ENCODE measurements at regions not wholly inside any gene's neighbourhood (a gene's known extent, or its start where the extent isn't known, plus 50 kb on each side); places are given as distances from the start of the nearest gene placed in this dataset.

- Mint-ChIP-seq H3K27ac (ENCODE audit: unreplicated experiment) (no peak overlapping the region), H3K9me3 (ENCODE audit: unreplicated experiment) (no peaks in the 10 kb centered on the region), H3K4me1 (ENCODE audit: low read depth, unreplicated experiment) (no peaks in the 10 kb centered on the region), H3K27me3 (ENCODE audit: insufficient read depth, unreplicated experiment) (peaks cover 5% of the 10 kb centered on the region), H3K36me3 (ENCODE audit: insufficient read depth, unreplicated experiment) (no peaks in the 10 kb centered on the region), H3K4me3 (ENCODE audit: unreplicated experiment) (no peak overlapping the region)
- no peak overlapping the region for H3K4me3 ChIP-seq (ENCODE audit: low read depth, low read length)
- ChIA-PET POLR2A (no interaction called here), CTCF (no interaction called here)
- H3K36me3 ChIP-seq (ENCODE audit: control insufficient read depth, insufficient read depth, low read length) = no peaks in the 10 kb centered on the region
- H3K4me1 ChIP-seq = no peaks in the 10 kb centered on the region
- H3K9me3 ChIP-seq = no peaks in the 10 kb centered on the region
- H3K27me3 ChIP-seq (replicated peaks; ENCODE audit: control insufficient read depth, insufficient read depth, low read length) = no peaks in the 10 kb centered on the region
- no TSS peak for BruUV-seq (replicated peaks)
- intact Hi-C loops (cut with micrococcal nuclease; ENCODE audit: unreplicated experiment) = no loop called here
- no peak for TF ChIP-seq CTCF (IDR thresholded peaks at IDR 0.05; ENCODE audit: insufficient read depth in 1 of 2, low read depth in 1 of 2, low read length in 1 of 2, severe bottlenecking in 1 of 2, unreplicated experiment in 1 of 2)
- DNase-seq = no peak
These were observed 389.9 kb downstream of the MTRR start for GRCh38 chr5:8258801-8259200.

GRCh38 chr5:8270246-8270645, 401.3 kb downstream of the MTRR start:
- H3K4me1 Mint-ChIP-seq (ENCODE audit: low read depth, unreplicated experiment) = no peaks in the 10 kb centered on the region
- intact Hi-C loops (cut with micrococcal nuclease; ENCODE audit: unreplicated experiment) = no loop called here
- H3K4me1 ChIP-seq = no peaks in the 10 kb centered on the region

GRCh38 chr5:8280711-8281363, 411.9 kb downstream of the MTRR start:
- TF ChIP-seq CTCF (IDR thresholded peaks at IDR 0.05; ENCODE audit: insufficient read depth in 1 of 2, low read depth in 1 of 2, low read length in 1 of 2, severe bottlenecking in 1 of 2, unreplicated experiment in 1 of 2) = no peak
- CTCF ChIA-PET = no interaction called here
- Mint-ChIP-seq H3K27me3 (ENCODE audit: insufficient read depth, unreplicated experiment) (peaks cover 6% of the 10 kb centered on the region), H3K4me3 (ENCODE audit: unreplicated experiment) (no peak overlapping the region), H3K9me3 (ENCODE audit: unreplicated experiment) (no peaks in the 10 kb centered on the region), H3K27ac (ENCODE audit: unreplicated experiment) (no peak overlapping the region), H3K36me3 (ENCODE audit: insufficient read depth, unreplicated experiment) (no peaks in the 10 kb centered on the region), H3K4me1 (ENCODE audit: low read depth, unreplicated experiment) (no peaks in the 10 kb centered on the region)
- intact Hi-C loops (cut with micrococcal nuclease; ENCODE audit: unreplicated experiment) = no loop called here
- Histone ChIP-seq H3K27me3 (replicated peaks; ENCODE audit: control insufficient read depth, insufficient read depth, low read length) (no peaks in the 10 kb centered on the region), H3K36me3 (ENCODE audit: control insufficient read depth, insufficient read depth, low read length) (no peaks in the 10 kb centered on the region), H3K4me1 (no peaks in the 10 kb centered on the region), H3K9me3 (no peaks in the 10 kb centered on the region), H3K4me3 (ENCODE audit: low read depth, low read length) (no peak overlapping the region)
- DNase-seq = no peak
- POLR2A ChIA-PET = no interaction called here
- no TSS peak for BruUV-seq (replicated peaks)

More at GRCh38 chr5:8270246-8270645, 401.3 kb downstream of the MTRR start:
- ChIA-PET CTCF (no interaction called here), POLR2A (no interaction called here)
- H3K4me3 Mint-ChIP-seq (ENCODE audit: unreplicated experiment) = no peak overlapping the region
- H3K27me3 ChIP-seq (replicated peaks; ENCODE audit: control insufficient read depth, insufficient read depth, low read length) = no peaks in the 10 kb centered on the region
- no peaks in the 10 kb centered on the region for H3K9me3 ChIP-seq
- no peaks in the 10 kb centered on the region for H3K36me3 ChIP-seq (ENCODE audit: control insufficient read depth, insufficient read depth, low read length)
- no peak for DNase-seq
- no peak overlapping the region for H3K27ac Mint-ChIP-seq (ENCODE audit: unreplicated experiment)
- BruUV-seq (replicated peaks) = no TSS peak
- H3K36me3 Mint-ChIP-seq (ENCODE audit: insufficient read depth, unreplicated experiment) = no peaks in the 10 kb centered on the region
- no peak for TF ChIP-seq CTCF (IDR thresholded peaks at IDR 0.05; ENCODE audit: insufficient read depth in 1 of 2, low read depth in 1 of 2, low read length in 1 of 2, severe bottlenecking in 1 of 2, unreplicated experiment in 1 of 2)
- no peak overlapping the region for H3K4me3 ChIP-seq (ENCODE audit: low read depth, low read length)
- H3K9me3 Mint-ChIP-seq (ENCODE audit: unreplicated experiment) = no peaks in the 10 kb centered on the region
- no peaks in the 10 kb centered on the region for H3K27me3 Mint-ChIP-seq (ENCODE audit: insufficient read depth, unreplicated experiment)

All from Caco-2 (cell line).